NCI-H1417 treated with DMSO at 0.1 percent for 48 hours (cell line): ENCODE measurements at regions not wholly inside any gene's neighbourhood (a gene's known extent, or its start where the extent isn't known, plus 50 kb on each side); places are given as distances from the start of the nearest gene placed in this dataset.
"Not testable (repeated sequence)": the region's sequence is repeated elsewhere in the genome, so short reads cannot be mapped to it uniquely, and the experiment has no call there.

Experiments
- DNase-seq: peaks from one replicate; lab custom pipeline; 2025; lab: John Stamatoyannopoulos, UW

GRCh38 chr11:38156495-38157146 lies 1558.6 kb upstream of the RAG2 start:
- no peak for DNase-seq

- no peak for DNase-seq
Observed at GRCh38 chr11:38155856-38156255, 1557.8 kb upstream of the RAG2 start.

- no peak for DNase-seq
Observed at GRCh38 chr11:38153985-38154384, 1555.9 kb upstream of the RAG2 start.

- no peak for DNase-seq
Observed at GRCh38 chr11:38143852-38144251, 1545.8 kb upstream of the RAG2 start.

GRCh38 chr11:38138972-38139371 lies 1540.9 kb upstream of the RAG2 start:
- no peak for DNase-seq

- DNase-seq = no peak
Observed at GRCh38 chr11:38136887-38137286, 1538.9 kb upstream of the RAG2 start.

- DNase-seq = no peak
Observed at GRCh38 chr11:38131535-38131934, 1533.5 kb upstream of the RAG2 start.

- DNase-seq = no peak
Observed at GRCh38 chr11:38130976-38131375, 1532.9 kb upstream of the RAG2 start.

GRCh38 chr11:38130514-38130913 lies 1532.5 kb upstream of the RAG2 start:
- DNase-seq = no peak

- no peak for DNase-seq
Observed at GRCh38 chr11:38123673-38124072, 1525.6 kb upstream of the RAG2 start.

GRCh38 chr11:38116616-38117015 lies 1518.6 kb upstream of the RAG2 start:
- not testable (repeated sequence) for DNase-seq

GRCh38 chr11:38115381-38115780 lies 1517.3 kb upstream of the RAG2 start:
- DNase-seq = not testable (repeated sequence)

GRCh38 chr11:38100836-38101462 lies 1502.9 kb upstream of the RAG2 start:
- DNase-seq = no peak

GRCh38 chr11:38095268-38095667 lies 1497.2 kb upstream of the RAG2 start:
- no peak for DNase-seq

- DNase-seq = no peak
Observed at GRCh38 chr11:38089726-38090125, 1491.7 kb upstream of the RAG2 start.

- DNase-seq = no peak
Observed at GRCh38 chr11:38060920-38061319, 1462.9 kb upstream of the RAG2 start.

- DNase-seq = no peak
Observed at GRCh38 chr11:38060136-38060535, 1462.1 kb upstream of the RAG2 start.

GRCh38 chr11:38046571-38047135 lies 1448.6 kb upstream of the RAG2 start:
- DNase-seq = no peak

- no peak for DNase-seq
Observed at GRCh38 chr11:38043060-38043459, 1445.0 kb upstream of the RAG2 start.

- DNase-seq = no peak
Observed at GRCh38 chr11:38038777-38039176, 1440.7 kb upstream of the RAG2 start.

GRCh38 chr11:38019072-38019775 lies 1421.2 kb upstream of the RAG2 start:
- no peak for DNase-seq

GRCh38 chr11:38014405-38014804 lies 1416.4 kb upstream of the RAG2 start:
- no peak for DNase-seq

- DNase-seq = no peak
Observed at GRCh38 chr11:38013157-38013556, 1415.1 kb upstream of the RAG2 start.
